C1 segment of cervical spinal cord (tissue), 14 donors: ENCODE measurements at regions not wholly inside any gene's neighbourhood (a gene's known extent, or its start where the extent isn't known, plus 50 kb on each side); places are given as distances from the start of the nearest gene placed in this dataset.

Source experiments
- DNase-seq, 14 donors: peaks; one replicate each; lab custom pipeline; 2025; lab: John Stamatoyannopoulos, UW

DNA sequence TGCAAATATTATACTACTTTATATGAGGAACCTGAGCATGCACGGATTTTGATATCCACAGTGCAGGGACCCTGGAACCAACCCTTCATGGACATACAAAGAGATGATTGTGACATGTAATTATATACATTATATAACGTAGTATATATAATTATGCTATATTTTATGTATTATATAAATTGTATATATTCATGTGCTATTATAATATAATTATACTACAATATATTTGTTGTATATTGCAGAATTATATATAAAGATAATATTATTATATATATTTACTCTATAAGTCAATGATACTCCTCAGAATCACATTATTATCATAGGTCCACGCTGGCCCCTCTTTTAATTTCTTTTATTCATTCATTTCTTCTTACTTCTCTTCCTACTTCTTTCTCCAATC, 70.9 kb downstream of the TNFSF18 start:
- DNase-seq = no peak

DNA sequence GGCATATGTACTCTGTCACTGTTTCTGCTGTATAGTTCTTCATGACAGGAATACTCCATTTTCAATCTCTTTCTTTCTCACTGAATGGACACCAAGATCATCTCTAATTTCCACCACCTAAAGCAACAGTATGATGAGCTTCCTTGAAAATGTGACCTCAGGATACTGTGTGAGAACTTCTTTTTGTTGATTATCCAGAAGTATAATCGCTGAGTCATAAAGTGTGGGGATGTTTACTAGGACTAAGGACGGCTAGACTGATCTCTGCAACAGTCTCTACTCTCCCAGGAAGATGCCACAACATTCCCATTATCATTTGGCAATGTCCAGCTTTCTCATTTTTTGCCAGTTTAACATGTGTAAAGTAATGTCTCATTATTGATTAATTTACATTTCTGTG, 70.3 kb downstream of the TNFSF18 start:
- no peak for DNase-seq

DNA sequence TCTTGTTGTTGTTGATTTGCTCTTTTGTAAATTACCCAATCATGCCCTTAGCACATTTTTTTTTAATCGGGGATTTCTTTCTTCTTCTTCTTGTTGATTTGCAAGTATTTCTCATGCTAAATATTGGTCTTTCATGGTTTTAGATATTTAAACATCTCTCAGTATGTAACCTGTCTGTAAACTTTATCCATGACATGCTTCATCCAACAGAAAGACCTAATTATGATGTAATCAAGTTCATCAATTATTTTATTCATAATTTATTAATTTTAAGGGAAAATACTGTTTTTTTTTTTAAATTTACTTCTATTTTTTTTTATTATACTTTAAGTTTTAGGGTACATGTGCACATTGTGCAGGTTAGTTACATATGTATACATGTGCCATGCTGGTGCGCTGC, 69.8 kb downstream of the TNFSF18 start:
- DNase-seq = no peak
